ENCODE measurements at regions not wholly inside any gene's neighbourhood (a gene's known extent, or its start where the extent isn't known, plus 50 kb on each side); places are given as distances from the start of the nearest gene placed in this dataset.
"Not testable (repeated sequence)": the region's sequence is repeated elsewhere in the genome, so short reads cannot be mapped to it uniquely, and the experiment has no call there.

DNA sequence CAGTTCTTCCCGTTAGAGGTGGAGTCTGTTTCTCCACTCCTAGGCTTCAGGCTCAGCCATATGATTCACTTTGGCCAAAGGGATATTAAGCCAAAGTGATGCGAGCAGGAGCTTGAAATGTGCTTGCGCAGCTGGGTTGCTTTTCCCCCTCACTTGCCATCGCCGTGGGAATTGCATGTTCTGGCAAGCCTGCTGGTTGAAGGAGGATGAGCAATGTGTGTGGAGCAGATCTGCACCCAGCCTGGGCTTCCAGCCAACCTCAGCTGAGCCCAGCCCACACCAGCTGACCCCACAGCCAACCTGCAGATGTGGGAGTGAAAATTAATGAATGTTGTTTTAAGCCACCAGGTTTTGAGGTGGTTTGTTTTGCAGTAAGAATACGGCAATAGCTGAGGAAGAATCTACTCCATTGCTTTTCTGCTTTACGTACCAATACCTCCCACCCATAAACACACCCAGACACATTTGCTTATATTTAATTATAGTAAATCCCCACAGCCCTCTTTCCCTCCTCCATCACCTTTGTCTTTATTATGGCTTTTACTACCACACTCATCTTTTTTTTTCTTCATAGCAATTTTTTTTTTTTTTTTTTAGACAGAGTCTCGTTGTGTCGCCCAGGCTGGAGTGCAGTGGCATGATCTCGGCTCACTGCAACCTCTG, 132.8 kb upstream of the FUNDC1 start:
- peak; percentile 91 for DNase-seq (ENCODE audit: low read depth)
- no peak overlapping the region for H3K4me3 ChIP-seq (ENCODE audit: low read length)

DNA sequence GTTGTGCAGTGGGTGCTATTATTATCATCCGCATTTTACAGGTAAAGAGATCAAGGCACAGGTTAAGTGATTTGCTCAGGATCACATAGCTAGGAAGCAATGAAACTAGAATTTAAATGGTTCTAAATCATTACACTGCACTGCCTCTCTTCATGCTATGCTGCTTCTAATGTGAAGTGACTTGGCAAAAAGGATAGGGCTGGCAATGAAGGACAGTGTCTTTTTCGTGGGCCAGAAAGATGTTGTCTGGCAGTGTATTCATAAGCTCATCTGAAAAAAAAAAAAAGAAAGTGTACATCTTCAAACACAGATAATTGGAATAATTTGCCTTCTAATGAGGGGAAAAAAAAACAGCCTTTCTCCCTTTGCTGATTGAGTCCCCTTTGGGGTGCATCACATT, 132.2 kb upstream of the FUNDC1 start:
- DNase-seq (ENCODE audit: low read depth), result no peak
- TF ChIP-seq, protein P1, sequence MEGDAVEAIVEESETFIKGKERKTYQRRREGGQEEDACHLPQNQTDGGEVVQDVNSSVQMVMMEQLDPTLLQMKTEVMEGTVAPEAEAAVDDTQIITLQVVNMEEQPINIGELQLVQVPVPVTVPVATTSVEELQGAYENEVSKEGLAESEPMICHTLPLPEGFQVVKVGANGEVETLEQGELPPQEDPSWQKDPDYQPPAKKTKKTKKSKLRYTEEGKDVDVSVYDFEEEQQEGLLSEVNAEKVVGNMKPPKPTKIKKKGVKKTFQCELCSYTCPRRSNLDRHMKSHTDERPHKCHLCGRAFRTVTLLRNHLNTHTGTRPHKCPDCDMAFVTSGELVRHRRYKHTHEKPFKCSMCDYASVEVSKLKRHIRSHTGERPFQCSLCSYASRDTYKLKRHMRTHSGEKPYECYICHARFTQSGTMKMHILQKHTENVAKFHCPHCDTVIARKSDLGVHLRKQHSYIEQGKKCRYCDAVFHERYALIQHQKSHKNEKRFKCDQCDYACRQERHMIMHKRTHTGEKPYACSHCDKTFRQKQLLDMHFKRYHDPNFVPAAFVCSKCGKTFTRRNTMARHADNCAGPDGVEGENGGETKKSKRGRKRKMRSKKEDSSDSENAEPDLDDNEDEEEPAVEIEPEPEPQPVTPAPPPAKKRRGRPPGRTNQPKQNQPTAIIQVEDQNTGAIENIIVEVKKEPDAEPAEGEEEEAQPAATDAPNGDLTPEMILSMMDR (conservative IDR thresholded peaks at IDR 0.05; ENCODE audit: low read length), result no peak
- no peak overlapping the region for H3K4me3 ChIP-seq (ENCODE audit: low read length)

More for the DNA sequence above, 132.8 kb upstream of the FUNDC1 start:
- TF ChIP-seq, protein P1 (conservative IDR thresholded peaks at IDR 0.05; ENCODE audit: low read length), result no peak

DNA sequence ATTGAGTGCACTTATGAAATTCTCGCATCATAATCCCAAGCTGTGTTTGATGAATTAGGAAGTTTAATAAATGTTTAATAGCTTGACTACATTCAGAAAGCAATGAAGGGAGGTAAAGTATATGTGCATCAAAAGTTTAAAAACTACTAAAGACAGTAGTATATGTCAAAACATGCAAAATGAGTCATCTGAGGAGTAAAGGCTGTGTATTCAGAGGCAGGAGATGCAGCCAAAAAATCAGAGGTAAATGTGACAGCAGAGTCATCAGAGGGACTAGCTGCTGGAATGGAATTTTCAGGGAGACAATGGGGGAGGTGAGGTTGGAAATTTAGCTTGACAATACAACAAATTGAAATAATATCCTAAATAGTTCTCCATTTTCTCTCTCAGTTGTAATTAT, 127.0 kb upstream of the FUNDC1 start:
- no peak for DNase-seq (ENCODE audit: low read depth)
- no peak overlapping the region for H3K4me3 ChIP-seq (ENCODE audit: low read length)
- TF ChIP-seq, protein P1 (conservative IDR thresholded peaks at IDR 0.05; ENCODE audit: low read length), result no peak

DNA sequence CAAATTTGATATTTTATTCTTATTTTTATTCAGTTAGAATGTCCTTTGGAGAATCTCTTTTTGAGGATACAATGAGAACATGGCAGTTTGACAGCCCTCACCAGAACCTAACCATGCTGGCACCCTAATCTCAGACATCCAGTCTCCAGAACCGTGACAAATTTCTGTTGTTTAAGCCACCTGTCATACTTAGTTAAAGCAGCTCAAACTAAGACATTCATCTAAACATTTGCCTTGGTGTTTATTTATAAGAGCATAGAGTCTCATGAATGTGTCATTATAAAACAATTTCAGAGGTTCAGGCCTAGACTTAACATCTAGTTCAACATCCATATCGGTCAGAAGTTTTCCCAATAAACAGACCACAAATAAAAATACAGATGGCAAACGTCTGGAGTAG, 125.1 kb upstream of the FUNDC1 start:
- TF ChIP-seq, protein P1 (conservative IDR thresholded peaks at IDR 0.05; ENCODE audit: low read length), result no peak

GRCh38 chrX:44657718-44658246, 115.1 kb upstream of the FUNDC1 start:
- DNase-seq (ENCODE audit: low read depth); H3K4me3 ChIP-seq (ENCODE audit: low read length): not testable (repeated sequence)

More for the DNA sequence above, 125.1 kb upstream of the FUNDC1 start:
- DNase-seq (ENCODE audit: low read depth), result no peak
- no peak overlapping the region for H3K4me3 ChIP-seq (ENCODE audit: low read length)

GRCh38 chrX:44651358-44651757, 108.7 kb upstream of the FUNDC1 start:
- H3K4me3 ChIP-seq (ENCODE audit: low read length), result no peak overlapping the region
- DNase-seq (ENCODE audit: low read depth), result no peak
- TF ChIP-seq, protein P1 (conservative IDR thresholded peaks at IDR 0.05; ENCODE audit: low read length), result no peak

DNA sequence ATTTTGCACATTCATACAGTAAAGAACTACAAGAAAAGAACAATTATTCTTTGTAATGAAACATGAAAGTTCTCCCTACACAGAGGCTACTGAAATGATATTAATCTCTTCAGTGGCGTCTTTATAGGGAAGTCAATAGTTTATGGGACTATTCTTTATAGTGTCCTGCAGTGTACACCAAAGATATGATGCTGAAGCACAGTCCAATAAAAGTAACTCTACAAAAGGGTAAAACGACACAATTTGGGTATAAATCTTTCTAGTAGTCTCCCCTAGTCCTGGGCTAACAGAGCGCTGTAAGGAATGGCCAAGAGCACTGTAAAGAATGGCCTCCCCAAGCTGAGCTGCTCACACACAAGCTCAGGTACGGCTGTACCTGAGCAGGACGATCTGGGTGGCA, 101.1 kb upstream of the FUNDC1 start:
- H3K4me3 ChIP-seq (ENCODE audit: low read length), result no peak overlapping the region
- TF ChIP-seq, protein P1 (conservative IDR thresholded peaks at IDR 0.05; ENCODE audit: low read length), result no peak
- DNase-seq (ENCODE audit: low read depth), result no peak
